A549 (cell line): ENCODE measurements at regions not wholly inside any gene's neighbourhood (a gene's known extent, or its start where the extent isn't known, plus 50 kb on each side); places are given as distances from the start of the nearest gene placed in this dataset.

ENCODE experiments used
- ATAC-seq, 2 experiments: fragments of 200-7000 bp in 1 of 2; fragments of >200 bp in 1 of 2; cut with Nextera tagmentation in 1 of 2; cut with Tn5 transposase in 1 of 2; 3 replicates each; pipeline versions ENCODE4 v1.8.0 to v1.9.1; 2018 to 2020; ENCODE audit warnings: mild to moderate bottlenecking in 1 of 2, moderate library complexity in 1 of 2
- CTCF ChIA-PET: fragments of 300-600 bp; sonication (Branson Sonifier 250); formaldehyde crosslinking; extraction: SDS; loops from one replicate; lab custom pipeline; 2021; ENCODE audit warnings: antibody characterized with exemption, inconsistent platforms; lab: Yijun Ruan, JAX
- POLR2A ChIA-PET: fragments of 350-600 bp; formaldehyde crosslinking; extraction: SDS; loops from one replicate; lab custom pipeline; 2021; ENCODE audit warnings: antibody characterized with exemption, inconsistent platforms; lab: Yijun Ruan, JAX
- DNase-seq, 2 experiments: peaks; one replicate each; pipeline versions ENCODE4 v3.0.0 to v3.0.0-alpha.2; 2011 to 2016; ENCODE audit warnings: low read depth in 1 of 2, low spot score in 1 of 2
- FAIRE-seq: peaks from 2 replicates; lab custom pipeline; 2011; peaks lifted over from hg19 to GRCh38; lab: Jason Lieb, UNC
- H3K27ac ChIP-seq, 2 experiments: fragments of >200 bp; sonication (Bioruptor Twin); formaldehyde crosslinking; 3 replicates each; pipeline ENCODE4 v1.5.1; 2016 to 2017
- H3K4me1 ChIP-seq: fragments of >200 bp; sonication (Bioruptor Twin); formaldehyde crosslinking; 3 replicates; pipeline ENCODE4 v1.6.1; 2016
- H3K4me2 ChIP-seq: fragments of >200 bp; sonication (Bioruptor Twin); formaldehyde crosslinking; 3 replicates; pipeline ENCODE4 v1.6.1; 2016
- H3K4me3 ChIP-seq: fragments of >200 bp; sonication (Bioruptor Twin); formaldehyde crosslinking; 3 replicates; pipeline ENCODE4 v1.5.1; 2016
- H3K9me3 ChIP-seq: fragments of >200 bp; sonication (Bioruptor Twin); formaldehyde crosslinking; 3 replicates; pipeline ENCODE4 v1.6.1; 2016
- BHLHE40 ChIP-seq: IDR thresholded peaks from 2 replicates; pipeline ENCODE4 v1.6.1; 2012; ENCODE audit warnings: low read depth, low read length, inconsistent platforms
- CEBPB ChIP-seq, 2 experiments: fragments of >200 bp in 1 of 2; sonication (Bioruptor Twin) in 1 of 2; formaldehyde crosslinking in 1 of 2; IDR thresholded peaks; 2 replicates each; pipeline ENCODE4 v1.6.1; 2012 to 2016
- CHD4 ChIP-seq: fragments of 200-600 bp; sonication (generic); IDR thresholded peaks from 2 replicates; pipeline ENCODE4 v1.6.1; 2016; ENCODE audit warnings: antibody characterized with exemption, mild to moderate bottlenecking, borderline replicate concordance
- EHMT2 ChIP-seq: fragments of 200-600 bp; sonication (generic); IDR thresholded peaks from 2 replicates; pipeline ENCODE4 v1.6.1; 2016; ENCODE audit warnings: antibody characterized with exemption, low read depth, mild to moderate bottlenecking, moderate library complexity
- EP300 ChIP-seq, 2 experiments: fragments of >200 bp; sonication (Bioruptor Twin); formaldehyde crosslinking; IDR thresholded peaks; 2 replicates in 1 of 2; 3 replicates in 1 of 2; pipeline ENCODE4 v1.6.1; 2016 to 2017
- GATA3 ChIP-seq: IDR thresholded peaks from 2 replicates; pipeline ENCODE4 v1.6.1; 2012; ENCODE audit warnings: borderline replicate concordance
- HOXA7 ChIP-seq: fragments of 250-450 bp; sonication (Bioruptor Pico); IDR thresholded peaks from 2 replicates; pipeline ENCODE4 v1.5.0; 2020; ENCODE audit warnings: mild to moderate bottlenecking, moderate library complexity
- HOXB13 ChIP-seq: fragments of 250-450 bp; sonication (Bioruptor Pico); IDR thresholded peaks from 2 replicates; pipeline ENCODE4 v1.5.0; 2020; ENCODE audit warnings: low read depth, mild to moderate bottlenecking, moderate library complexity
- KDM5A ChIP-seq: fragments of 200-600 bp; sonication (generic); IDR thresholded peaks from 2 replicates; pipeline ENCODE4 v1.6.1; 2016; ENCODE audit warnings: antibody characterized with exemption, mild to moderate bottlenecking
- NPAS2 ChIP-seq: fragments of 250-450 bp; sonication (Bioruptor Pico); IDR thresholded peaks from 2 replicates; pipeline ENCODE4 v1.8.0; 2022; ENCODE audit warnings: mild to moderate bottlenecking, moderate library complexity, borderline replicate concordance
- NR3C1 ChIP-seq: fragments of >200 bp; sonication (Bioruptor Twin); formaldehyde crosslinking; IDR thresholded peaks from 3 replicates; pipeline ENCODE4 v1.6.1; 2017
- PHF8 ChIP-seq: fragments of 200-600 bp; sonication (generic); IDR thresholded peaks from 2 replicates; pipeline ENCODE4 v1.6.1; 2016; ENCODE audit warnings: low read depth, mild to moderate bottlenecking, antibody characterized with exemption, moderate library complexity, borderline replicate concordance
- RAD21 ChIP-seq, 2 experiments: fragments of >200 bp in 1 of 2; sonication (Bioruptor Twin) in 1 of 2; formaldehyde crosslinking in 1 of 2; IDR thresholded peaks in 1 of 2; conservative IDR thresholded peaks in 1 of 2; 2 replicates in 1 of 2; 3 replicates in 1 of 2; pipeline ENCODE4 v1.6.1; 2012 to 2018; ENCODE audit warnings: inconsistent platforms in 1 of 2
- RARB ChIP-seq: fragments of 250-450 bp; sonication (Bioruptor Pico); IDR thresholded peaks from 2 replicates; pipeline ENCODE4 v1.8.0; 2021; ENCODE audit warnings: mild to moderate bottlenecking, moderate library complexity
- RFX5 ChIP-seq: fragments of 450-650 bp; IDR thresholded peaks from 2 replicates; pipeline ENCODE4 v1.7.1; 2014; ENCODE audit warnings: antibody characterized with exemption, mild to moderate bottlenecking, moderate library complexity
- RNF2 ChIP-seq: fragments of 200-600 bp; sonication (generic); IDR thresholded peaks from 2 replicates; pipeline ENCODE4 v1.6.1; 2016; ENCODE audit warnings: low read depth, mild to moderate bottlenecking, antibody characterized with exemption, moderate library complexity, borderline replicate concordance
- SMC3 ChIP-seq: fragments of >200 bp; sonication (Bioruptor Twin); formaldehyde crosslinking; IDR thresholded peaks from 3 replicates; pipeline ENCODE4 v1.6.1; 2018; ENCODE audit warnings: inconsistent platforms
- SREBF2 ChIP-seq: fragments of 450-650 bp; IDR thresholded peaks from 2 replicates; pipeline ENCODE4 v1.6.1; 2014; ENCODE audit warnings: mild to moderate bottlenecking, moderate library complexity
- TFCP2L1 ChIP-seq: fragments of 250-450 bp; sonication (Bioruptor Pico); IDR thresholded peaks from 2 replicates; pipeline ENCODE4 v1.5.0; 2021; ENCODE audit warnings: mild to moderate bottlenecking
- ZC3H11A ChIP-seq: fragments of 450-650 bp; IDR thresholded peaks from 2 replicates; pipeline ENCODE4 v1.6.1; 2014; ENCODE audit warnings: antibody characterized with exemption, mild to moderate bottlenecking
- ZFP36 ChIP-seq: fragments of 450-650 bp; IDR thresholded peaks from 2 replicates; pipeline ENCODE4 v1.6.1; 2014; ENCODE audit warnings: borderline replicate concordance; ENCODE audit not compliant: partially characterized antibody
- ZSCAN20 ChIP-seq: fragments of 250-450 bp; sonication (Bioruptor Pico); IDR thresholded peaks from 2 replicates; pipeline ENCODE4 v1.8.0; 2022; ENCODE audit warnings: mild to moderate bottlenecking, moderate library complexity
- WGBS: methylation state at CpG from one replicate; pipeline ENCODE4 v1.1.6; 2017; ENCODE audit errors: missing lambda C conversion rate; 5-methylcytosine and 5-hydroxymethylcytosine counted together
- TF ChIP-seq, protein P1 (sequence below): fragments of 200-600 bp; sonication (generic); IDR thresholded peaks from 2 replicates; pipeline ENCODE4 v1.6.1; 2016; ENCODE audit warnings: antibody characterized with exemption, mild to moderate bottlenecking, moderate library complexity
- TF ChIP-seq, protein P2 (sequence below): fragments of >200 bp; sonication (Bioruptor Twin); formaldehyde crosslinking; IDR thresholded peaks from 3 replicates; pipeline ENCODE4 v1.5.1; 2016
- TF ChIP-seq, protein P3 (sequence below): fragments of 250-450 bp; sonication (Bioruptor Pico); IDR thresholded peaks from 2 replicates; pipeline ENCODE4 v1.5.0; 2021; ENCODE audit warnings: mild to moderate bottlenecking, moderate library complexity, borderline replicate concordance
- TF ChIP-seq, protein P4 (sequence below): IDR thresholded peaks from 2 replicates; pipeline ENCODE4 v1.6.1; 2012; ENCODE audit warnings: low read depth, borderline replicate concordance

DNA sequence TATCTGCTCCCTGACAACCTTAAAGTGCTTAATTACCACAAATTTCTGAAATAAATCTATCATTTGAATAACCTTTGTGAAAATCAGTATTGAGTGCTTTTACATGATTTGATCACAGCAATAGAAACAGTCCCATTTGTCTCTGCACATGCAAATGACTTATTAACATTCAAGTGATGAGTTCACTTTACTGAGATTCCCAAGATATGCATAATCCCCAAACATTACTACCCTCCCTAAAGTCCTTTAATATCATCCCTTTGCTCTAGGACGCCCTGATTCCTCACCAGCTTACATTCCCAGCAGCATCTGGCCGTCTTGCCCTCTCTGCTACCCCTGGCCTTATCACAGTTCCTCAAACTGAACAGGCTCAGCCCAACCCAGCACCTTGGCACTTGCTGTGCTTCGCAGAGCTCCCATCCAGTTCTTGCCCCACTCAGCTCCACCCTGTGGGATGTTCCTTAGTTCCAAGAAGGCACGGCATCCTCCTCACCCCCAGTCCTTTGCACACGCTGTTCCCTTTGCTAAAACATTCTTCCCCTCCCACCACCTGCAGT lies 347.5 kb downstream of the PREX1 start:
- POLR2A ChIA-PET, result no interaction called here
- CTCF ChIA-PET, result interaction anchor here (2.1 kb wide), 1 partner anchor 140 kb away, joined by 6 read pairs; no protein-coding TSS in a partner anchor
- Histone ChIP-seq H3K9me3 (peaks cover 10% of the 10 kb centered on the region; the same call in 2 of the 3 replicates), H3K4me3 (no peak overlapping the region), H3K4me2 (no peak overlapping the region), H3K4me1 (peaks cover 7% of the 10 kb centered on the region), H3K27ac (no peak overlapping the region)
- ATAC-seq (no peak), DNase-seq (no peak), FAIRE-seq (no peak)
- TF ChIP-seq NPAS2 (CRISPR knock-in tag) (no peak), BHLHE40 (no peak), RNF2 (no peak), HOXA7 (CRISPR knock-in tag) (no peak), SMC3 (no peak), ZFP36 (no peak), CHD4 (no peak), RAD21 (conservative IDR thresholded peaks at IDR 0.05 in 1 of 2, IDR thresholded peaks at IDR 0.05 in 1 of 2) (no peak), EHMT2 (no peak), GATA3 (no peak), RARB (CRISPR knock-in tag) (no peak), EP300 (IDR thresholded peaks at IDR 0.05) (no peak)
- TF ChIP-seq, protein P1, sequence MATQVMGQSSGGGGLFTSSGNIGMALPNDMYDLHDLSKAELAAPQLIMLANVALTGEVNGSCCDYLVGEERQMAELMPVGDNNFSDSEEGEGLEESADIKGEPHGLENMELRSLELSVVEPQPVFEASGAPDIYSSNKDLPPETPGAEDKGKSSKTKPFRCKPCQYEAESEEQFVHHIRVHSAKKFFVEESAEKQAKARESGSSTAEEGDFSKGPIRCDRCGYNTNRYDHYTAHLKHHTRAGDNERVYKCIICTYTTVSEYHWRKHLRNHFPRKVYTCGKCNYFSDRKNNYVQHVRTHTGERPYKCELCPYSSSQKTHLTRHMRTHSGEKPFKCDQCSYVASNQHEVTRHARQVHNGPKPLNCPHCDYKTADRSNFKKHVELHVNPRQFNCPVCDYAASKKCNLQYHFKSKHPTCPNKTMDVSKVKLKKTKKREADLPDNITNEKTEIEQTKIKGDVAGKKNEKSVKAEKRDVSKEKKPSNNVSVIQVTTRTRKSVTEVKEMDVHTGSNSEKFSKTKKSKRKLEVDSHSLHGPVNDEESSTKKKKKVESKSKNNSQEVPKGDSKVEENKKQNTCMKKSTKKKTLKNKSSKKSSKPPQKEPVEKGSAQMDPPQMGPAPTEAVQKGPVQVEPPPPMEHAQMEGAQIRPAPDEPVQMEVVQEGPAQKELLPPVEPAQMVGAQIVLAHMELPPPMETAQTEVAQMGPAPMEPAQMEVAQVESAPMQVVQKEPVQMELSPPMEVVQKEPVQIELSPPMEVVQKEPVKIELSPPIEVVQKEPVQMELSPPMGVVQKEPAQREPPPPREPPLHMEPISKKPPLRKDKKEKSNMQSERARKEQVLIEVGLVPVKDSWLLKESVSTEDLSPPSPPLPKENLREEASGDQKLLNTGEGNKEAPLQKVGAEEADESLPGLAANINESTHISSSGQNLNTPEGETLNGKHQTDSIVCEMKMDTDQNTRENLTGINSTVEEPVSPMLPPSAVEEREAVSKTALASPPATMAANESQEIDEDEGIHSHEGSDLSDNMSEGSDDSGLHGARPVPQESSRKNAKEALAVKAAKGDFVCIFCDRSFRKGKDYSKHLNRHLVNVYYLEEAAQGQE, result no peak
- 19% methylated on average over 5 of the region's 5 CpGs for WGBS

DNA sequence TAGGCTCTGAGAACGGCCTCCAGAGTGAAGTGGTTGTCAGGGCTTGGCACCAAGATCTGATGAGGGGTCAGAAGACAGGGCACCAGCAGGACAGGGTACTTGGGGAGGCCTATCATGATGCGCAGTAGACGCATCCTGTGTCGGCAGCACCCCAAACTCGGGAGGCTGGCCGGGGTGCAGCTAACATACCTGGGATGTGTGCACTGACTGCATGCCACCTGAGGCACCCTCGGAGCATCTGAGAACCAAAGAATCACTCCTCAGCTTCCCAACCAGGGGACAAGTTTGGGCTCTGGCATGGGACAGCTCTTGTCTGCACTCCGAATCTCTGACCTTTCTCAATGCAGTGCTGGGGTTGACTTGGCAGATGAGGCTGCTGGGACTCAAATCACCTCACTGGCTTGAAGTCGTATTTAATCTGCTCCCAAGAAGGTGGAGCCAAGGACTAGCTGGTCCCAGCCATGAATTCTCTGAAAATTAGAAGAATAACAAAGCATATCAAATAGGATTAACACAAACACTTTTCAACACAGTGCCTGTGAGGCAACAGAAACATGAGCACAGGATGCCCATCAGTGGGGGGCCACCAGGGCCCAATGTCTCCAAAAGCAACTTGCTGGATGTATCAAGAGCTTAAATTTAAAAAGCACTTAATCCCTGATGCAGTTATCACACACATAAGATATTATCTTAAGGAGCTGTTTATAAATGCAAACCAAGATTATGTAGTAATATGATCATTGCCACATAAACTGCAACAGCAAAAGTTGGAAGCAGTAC lies 348.8 kb downstream of the PREX1 start:
- no peak for FAIRE-seq
- TF ChIP-seq ZC3H11A, result no peak
- no peak for TF ChIP-seq NR3C1
- no peak for TF ChIP-seq TFCP2L1 (CRISPR knock-in tag)
- TF ChIP-seq ZSCAN20 (CRISPR knock-in tag), result no peak
- TF ChIP-seq, protein P2, sequence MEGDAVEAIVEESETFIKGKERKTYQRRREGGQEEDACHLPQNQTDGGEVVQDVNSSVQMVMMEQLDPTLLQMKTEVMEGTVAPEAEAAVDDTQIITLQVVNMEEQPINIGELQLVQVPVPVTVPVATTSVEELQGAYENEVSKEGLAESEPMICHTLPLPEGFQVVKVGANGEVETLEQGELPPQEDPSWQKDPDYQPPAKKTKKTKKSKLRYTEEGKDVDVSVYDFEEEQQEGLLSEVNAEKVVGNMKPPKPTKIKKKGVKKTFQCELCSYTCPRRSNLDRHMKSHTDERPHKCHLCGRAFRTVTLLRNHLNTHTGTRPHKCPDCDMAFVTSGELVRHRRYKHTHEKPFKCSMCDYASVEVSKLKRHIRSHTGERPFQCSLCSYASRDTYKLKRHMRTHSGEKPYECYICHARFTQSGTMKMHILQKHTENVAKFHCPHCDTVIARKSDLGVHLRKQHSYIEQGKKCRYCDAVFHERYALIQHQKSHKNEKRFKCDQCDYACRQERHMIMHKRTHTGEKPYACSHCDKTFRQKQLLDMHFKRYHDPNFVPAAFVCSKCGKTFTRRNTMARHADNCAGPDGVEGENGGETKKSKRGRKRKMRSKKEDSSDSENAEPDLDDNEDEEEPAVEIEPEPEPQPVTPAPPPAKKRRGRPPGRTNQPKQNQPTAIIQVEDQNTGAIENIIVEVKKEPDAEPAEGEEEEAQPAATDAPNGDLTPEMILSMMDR, result no peak
- TF ChIP-seq BHLHE40, result no peak
- TF ChIP-seq SREBF2, result no peak
- TF ChIP-seq, protein P3, sequence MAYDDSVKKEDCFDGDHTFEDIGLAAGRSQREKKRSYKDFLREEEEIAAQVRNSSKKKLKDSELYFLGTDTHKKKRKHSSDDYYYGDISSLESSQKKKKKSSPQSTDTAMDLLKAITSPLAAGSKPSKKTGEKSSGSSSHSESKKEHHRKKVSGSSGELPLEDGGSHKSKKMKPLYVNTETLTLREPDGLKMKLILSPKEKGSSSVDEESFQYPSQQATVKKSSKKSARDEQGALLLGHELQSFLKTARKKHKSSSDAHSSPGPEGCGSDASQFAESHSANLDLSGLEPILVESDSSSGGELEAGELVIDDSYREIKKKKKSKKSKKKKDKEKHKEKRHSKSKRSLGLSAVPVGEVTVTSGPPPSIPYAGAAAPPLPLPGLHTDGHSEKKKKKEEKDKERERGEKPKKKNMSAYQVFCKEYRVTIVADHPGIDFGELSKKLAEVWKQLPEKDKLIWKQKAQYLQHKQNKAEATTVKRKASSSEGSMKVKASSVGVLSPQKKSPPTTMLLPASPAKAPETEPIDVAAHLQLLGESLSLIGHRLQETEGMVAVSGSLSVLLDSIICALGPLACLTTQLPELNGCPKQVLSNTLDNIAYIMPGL (CRISPR knock-in tag), result no peak
- TF ChIP-seq RFX5, result no peak
- no peak for TF ChIP-seq KDM5A
- TF ChIP-seq, protein P4, sequence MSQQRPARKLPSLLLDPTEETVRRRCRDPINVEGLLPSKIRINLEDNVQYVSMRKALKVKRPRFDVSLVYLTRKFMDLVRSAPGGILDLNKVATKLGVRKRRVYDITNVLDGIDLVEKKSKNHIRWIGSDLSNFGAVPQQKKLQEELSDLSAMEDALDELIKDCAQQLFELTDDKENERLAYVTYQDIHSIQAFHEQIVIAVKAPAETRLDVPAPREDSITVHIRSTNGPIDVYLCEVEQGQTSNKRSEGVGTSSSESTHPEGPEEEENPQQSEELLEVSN, result no peak
- no peak for TF ChIP-seq CEBPB (IDR thresholded peaks at IDR 0.05)
- TF ChIP-seq PHF8, result no peak
- TF ChIP-seq HOXB13, result no peak

More for the DNA sequence above, 348.8 kb downstream of the PREX1 start:
- Histone ChIP-seq H3K4me2 (no peak overlapping the region), H3K4me1 (no peaks in the 10 kb centered on the region), H3K9me3 (peaks cover 12% of the 10 kb centered on the region; the same call in 2 of the 3 replicates), H3K4me3 (no peak overlapping the region), H3K27ac (no peak overlapping the region)
- POLR2A ChIA-PET, result no interaction called here
- CTCF ChIA-PET, result interaction anchor here (0.6 kb wide), 1 partner anchor 57 kb away, joined by 3 read pairs; no protein-coding TSS in a partner anchor
- no peak for ATAC-seq
- no peak for DNase-seq
- WGBS, result 39% methylated on average over 9 of the region's 9 CpGs
